Neural cell (in vitro differentiated cells): ENCODE measurements at regions not wholly inside any gene's neighbourhood (a gene's known extent, or its start where the extent isn't known, plus 50 kb on each side); places are given as distances from the start of the nearest gene placed in this dataset.

Experiments
- H2AFZ ChIP-seq: fragments of 200-600, 300-800 bp; sonication (generic), shearing (Covaris generic); 2 replicates; pipeline ENCODE4 v1.6.0; 2014; ENCODE audit warnings: low read depth, mild to moderate bottlenecking, antibody characterized with exemption, low read length, moderate library complexity
- H3F3A ChIP-seq: fragments of 200-600 bp; shearing (Covaris generic); 2 replicates; pipeline ENCODE4 v1.6.1; 2016; ENCODE audit warnings: mild to moderate bottlenecking, moderate library complexity, mixed read lengths, antibody characterized with exemption, low read length; ENCODE audit not compliant: insufficient read depth, poor library complexity, severe bottlenecking
- H3K27ac ChIP-seq: fragments of 200-600, 300-800 bp; sonication (generic), shearing (Covaris generic); 2 replicates; pipeline ENCODE4 v1.5.1; 2014; ENCODE audit warnings: mild to moderate bottlenecking, low read length, moderate library complexity
- H3K27me3 ChIP-seq: fragments of 300-800, 200-600 bp; sonication (generic), shearing (Covaris generic); 2 replicates; pipeline ENCODE4 v1.6.0; 2014; ENCODE audit warnings: mild to moderate bottlenecking, low read depth, low read length, moderate library complexity; ENCODE audit not compliant: insufficient read depth
- H3K36me3 ChIP-seq: fragments of 300-800, 200-600 bp; sonication (generic), shearing (Covaris generic); 2 replicates; pipeline ENCODE4 v1.5.1; 2014; ENCODE audit warnings: mild to moderate bottlenecking, antibody characterized with exemption, low read length, moderate library complexity; ENCODE audit not compliant: insufficient read depth
- H3K4me2 ChIP-seq: fragments of 300-800, 200-600 bp; sonication (generic), shearing (Covaris generic); 2 replicates; pipeline ENCODE4 v1.6.0; 2014; ENCODE audit warnings: mild to moderate bottlenecking, low read length
- H3K4me3 ChIP-seq: fragments of 300-800, 200-600 bp; sonication (generic), shearing (Covaris generic); 2 replicates; pipeline ENCODE4 v1.5.1; 2014; ENCODE audit warnings: mild to moderate bottlenecking, low read length, moderate library complexity
- H3K79me2 ChIP-seq: fragments of 200-600 bp; shearing (Covaris generic); replicated peaks from 2 replicates; pipeline ENCODE4 v1.6.0; 2014; ENCODE audit warnings: mild to moderate bottlenecking, low read length, moderate library complexity; ENCODE audit not compliant: insufficient read depth
- H3K9ac ChIP-seq: fragments of 300-800, 200-600 bp; sonication (generic), shearing (Covaris generic); 2 replicates; pipeline ENCODE4 v1.6.1; 2016; ENCODE audit warnings: mild to moderate bottlenecking, low read length, mixed read lengths
- H3K9me2 ChIP-seq: fragments of 200-600 bp; shearing (Covaris generic); 2 replicates; pipeline ENCODE4 v1.6.1; 2016; ENCODE audit warnings: mild to moderate bottlenecking, low read length, mixed read lengths; ENCODE audit not compliant: insufficient read depth
- H3K9me3 ChIP-seq: fragments of 200-600, 300-800 bp; sonication (generic), shearing (Covaris generic); 2 replicates; pipeline ENCODE4 v1.6.1; 2016; ENCODE audit warnings: mild to moderate bottlenecking, mixed run types, low read length, moderate library complexity, mixed read lengths
- H4K20me1 ChIP-seq: fragments of 200-600 bp; shearing (Covaris generic); 2 replicates; pipeline ENCODE4 v1.6.1; 2016; ENCODE audit warnings: mild to moderate bottlenecking, mixed run types; ENCODE audit not compliant: insufficient read depth
- EP300 ChIP-seq: fragments of 450-650 bp; conservative IDR thresholded peaks from 2 replicates; pipeline ENCODE4 v1.6.1; 2014; ENCODE audit warnings: antibody characterized with exemption, mild to moderate bottlenecking, moderate library complexity; ENCODE audit not compliant: poor library complexity, severe bottlenecking
- EZH2 ChIP-seq: fragments of 200-600, 300-800 bp; shearing (Covaris generic), sonication (generic); IDR thresholded peaks from 2 replicates; pipeline ENCODE4 v1.6.1; 2014; ENCODE audit warnings: antibody characterized with exemption, low read length, borderline replicate concordance, mild to moderate bottlenecking; ENCODE audit not compliant: insufficient read depth, poor library complexity, severe bottlenecking
- MXI1 ChIP-seq: fragments of 450-650 bp; conservative IDR thresholded peaks from 2 replicates; pipeline ENCODE4 v1.6.1; 2014; ENCODE audit warnings: antibody characterized with exemption, mild to moderate bottlenecking; ENCODE audit not compliant: poor library complexity, severe bottlenecking
- POLR2AphosphoS5 ChIP-seq: IDR thresholded peaks from 2 replicates; pipeline ENCODE4 v1.6.1; 2012
- RAD21 ChIP-seq: fragments of 450-650 bp; conservative IDR thresholded peaks from 2 replicates; pipeline ENCODE4 v1.6.1; 2014; ENCODE audit warnings: antibody characterized with exemption, mild to moderate bottlenecking, moderate library complexity
- REST ChIP-seq: IDR thresholded peaks from 2 replicates; pipeline ENCODE4 v1.6.1; 2012; ENCODE audit warnings: borderline replicate concordance
- SMC3 ChIP-seq: fragments of 450-650 bp; conservative IDR thresholded peaks from 2 replicates; pipeline ENCODE4 v1.6.1; 2014; ENCODE audit warnings: antibody characterized with exemption, mild to moderate bottlenecking, moderate library complexity; ENCODE audit not compliant: poor library complexity
- TAF1 ChIP-seq: IDR thresholded peaks from 2 replicates; pipeline ENCODE4 v1.6.1; 2012; ENCODE audit warnings: low read depth
- TF ChIP-seq, protein P1 (sequence below): fragments of 450-650 bp; IDR thresholded peaks from 2 replicates; pipeline ENCODE4 v1.5.1; 2014; ENCODE audit warnings: antibody characterized with exemption, mild to moderate bottlenecking, moderate library complexity; ENCODE audit not compliant: poor library complexity, severe bottlenecking

GRCh38 chr5:125198270-125198974 is 452.0 kb upstream of the ZNF608 start:
- Histone ChIP-seq H2AFZ (no peak overlapping the region), H3K27me3 (no peaks in the 10 kb centered on the region), H3K27ac (peak overlapping the region; percentile 4)

DNA sequence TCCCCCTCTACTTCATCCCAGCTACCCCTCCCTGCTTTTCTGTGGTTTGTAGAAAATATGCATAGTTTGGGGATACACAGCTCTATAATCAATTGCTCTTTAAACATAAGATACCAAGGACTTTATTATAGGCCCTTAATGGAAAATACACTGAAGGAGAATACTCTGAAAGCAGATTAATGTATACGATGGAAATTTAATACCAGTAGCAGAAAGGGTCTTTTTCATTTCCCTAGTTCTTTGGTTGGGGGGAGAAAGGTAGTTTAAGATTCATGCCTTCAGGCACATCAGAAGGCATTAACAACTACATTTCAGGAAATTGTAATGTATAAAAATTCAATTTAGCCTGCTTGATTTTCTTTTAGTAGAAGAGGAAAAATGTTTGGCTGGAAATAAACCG is 452.9 kb upstream of the ZNF608 start:
- Histone ChIP-seq H3K4me3 (no peak overlapping the region), H3K9me2 (no peaks in the 10 kb centered on the region), H3K79me2 (no peaks in the 10 kb centered on the region), H3F3A (no peaks in the 10 kb centered on the region), H3K27me3 (no peaks in the 10 kb centered on the region), H3K9ac (no peak overlapping the region), H4K20me1 (no peaks in the 10 kb centered on the region), H3K9me3 (no peaks in the 10 kb centered on the region), H3K4me2 (no peak overlapping the region), H3K36me3 (no peaks in the 10 kb centered on the region), H2AFZ (no peak overlapping the region), H3K27ac (no peak overlapping the region)
- TF ChIP-seq, protein P1, sequence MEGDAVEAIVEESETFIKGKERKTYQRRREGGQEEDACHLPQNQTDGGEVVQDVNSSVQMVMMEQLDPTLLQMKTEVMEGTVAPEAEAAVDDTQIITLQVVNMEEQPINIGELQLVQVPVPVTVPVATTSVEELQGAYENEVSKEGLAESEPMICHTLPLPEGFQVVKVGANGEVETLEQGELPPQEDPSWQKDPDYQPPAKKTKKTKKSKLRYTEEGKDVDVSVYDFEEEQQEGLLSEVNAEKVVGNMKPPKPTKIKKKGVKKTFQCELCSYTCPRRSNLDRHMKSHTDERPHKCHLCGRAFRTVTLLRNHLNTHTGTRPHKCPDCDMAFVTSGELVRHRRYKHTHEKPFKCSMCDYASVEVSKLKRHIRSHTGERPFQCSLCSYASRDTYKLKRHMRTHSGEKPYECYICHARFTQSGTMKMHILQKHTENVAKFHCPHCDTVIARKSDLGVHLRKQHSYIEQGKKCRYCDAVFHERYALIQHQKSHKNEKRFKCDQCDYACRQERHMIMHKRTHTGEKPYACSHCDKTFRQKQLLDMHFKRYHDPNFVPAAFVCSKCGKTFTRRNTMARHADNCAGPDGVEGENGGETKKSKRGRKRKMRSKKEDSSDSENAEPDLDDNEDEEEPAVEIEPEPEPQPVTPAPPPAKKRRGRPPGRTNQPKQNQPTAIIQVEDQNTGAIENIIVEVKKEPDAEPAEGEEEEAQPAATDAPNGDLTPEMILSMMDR = no peak
- TF ChIP-seq TAF1 = no peak
- no peak for TF ChIP-seq POLR2AphosphoS5
- no peak for TF ChIP-seq MXI1
- no peak for TF ChIP-seq SMC3
- no peak for TF ChIP-seq RAD21
- no peak for TF ChIP-seq REST
- TF ChIP-seq EP300 = no peak

More at GRCh38 chr5:125198270-125198974, 452.0 kb upstream of the ZNF608 start:
- Histone ChIP-seq H3K4me2 (peak overlapping the region; percentile 34), H3K9ac (no peak overlapping the region), H3K4me3 (no peak overlapping the region), H3K9me2 (no peaks in the 10 kb centered on the region), H3K79me2 (no peaks in the 10 kb centered on the region), H3F3A (no peaks in the 10 kb centered on the region), H3K36me3 (no peaks in the 10 kb centered on the region), H4K20me1 (no peaks in the 10 kb centered on the region), H3K9me3 (no peaks in the 10 kb centered on the region)
- TF ChIP-seq TAF1 (no peak), EP300 (no peak), SMC3 (no peak), REST (no peak), EZH2 (no peak), RAD21 (no peak), POLR2AphosphoS5 (no peak), MXI1 (no peak)
- TF ChIP-seq, protein P1 = no peak
